H9 (cell line): ENCODE measurements at regions not wholly inside any gene's neighbourhood (a gene's known extent, or its start where the extent isn't known, plus 50 kb on each side); places are given as distances from the start of the nearest gene placed in this dataset.

Source experiments
- DNase-seq: peaks from one replicate; pipeline ENCODE4 v3.0.0-alpha.2; 2017
- H2AFZ ChIP-seq: one replicate; pipeline ENCODE4 v1.6.1; 2013; ENCODE audit warnings: mild to moderate bottlenecking, low read length, control low read depth, moderate library complexity
- H2AK5ac ChIP-seq: 2 replicates; pipeline ENCODE4 v1.6.1; 2013; ENCODE audit warnings: low read length, control low read depth, mixed read lengths; ENCODE audit not compliant: insufficient read length
- H2BK120ac ChIP-seq: one replicate; pipeline ENCODE4 v1.6.1; 2013; ENCODE audit warnings: low read depth, mild to moderate bottlenecking, low read length, control low read depth, inconsistent platforms; ENCODE audit not compliant: poor library complexity, severe bottlenecking
- H2BK12ac ChIP-seq: 2 replicates; pipeline ENCODE4 v1.6.1; 2013; ENCODE audit warnings: low read length, control low read depth, mixed read lengths, low read depth; ENCODE audit not compliant: insufficient read length
- H2BK15ac ChIP-seq: 2 replicates; pipeline ENCODE4 v1.6.1; 2013; ENCODE audit warnings: low read depth, low read length, control low read depth
- H2BK20ac ChIP-seq: one replicate; pipeline ENCODE4 v1.6.1; 2013; ENCODE audit warnings: low read depth, mild to moderate bottlenecking, low read length, control low read depth, inconsistent platforms; ENCODE audit not compliant: poor library complexity, severe bottlenecking
- H2BK5ac ChIP-seq: 2 replicates; pipeline ENCODE4 v1.6.1; 2013; ENCODE audit warnings: low read length, control low read depth, mixed read lengths; ENCODE audit not compliant: insufficient read length
- H3K14ac ChIP-seq: 2 replicates; pipeline ENCODE4 v1.6.1; 2013; ENCODE audit warnings: low read length, control low read depth; ENCODE audit not compliant: insufficient read depth
- H3K18ac ChIP-seq: 2 replicates; pipeline ENCODE4 v1.6.1; 2013; ENCODE audit warnings: low read depth, mild to moderate bottlenecking, mixed read lengths, low read length, control low read depth; ENCODE audit not compliant: insufficient read length
- H3K23ac ChIP-seq: 2 replicates; pipeline ENCODE4 v1.6.1; 2013; ENCODE audit warnings: low read length, control low read depth, mixed read lengths, low read depth; ENCODE audit not compliant: insufficient read length
- H3K23me2 ChIP-seq: 2 replicates; pipeline ENCODE4 v1.6.1; 2013; ENCODE audit warnings: low read depth, mild to moderate bottlenecking, mixed read lengths, low read length, control low read depth; ENCODE audit not compliant: insufficient read length, poor library complexity, severe bottlenecking
- H3K27ac ChIP-seq: 2 replicates; pipeline ENCODE4 v1.5.1; 2013; ENCODE audit warnings: low read length, control low read depth, mixed read lengths, low read depth; ENCODE audit not compliant: insufficient read length
- H3K27me3 ChIP-seq: 2 replicates; pipeline ENCODE4 v1.6.1; 2013; ENCODE audit warnings: low read length, control low read depth, inconsistent platforms; ENCODE audit not compliant: insufficient read depth
- H3K4ac ChIP-seq: 2 replicates; pipeline ENCODE4 v1.6.1; 2013; ENCODE audit warnings: low read depth, mild to moderate bottlenecking, control low read depth, inconsistent platforms, low read length, moderate library complexity
- H3K4me1 ChIP-seq: 2 replicates; pipeline ENCODE4 v1.6.1; 2013; ENCODE audit warnings: low read length, control low read depth, inconsistent platforms; ENCODE audit not compliant: insufficient read depth
- H3K4me2 ChIP-seq: 2 replicates; pipeline ENCODE4 v1.6.1; 2013; ENCODE audit warnings: low read length, control low read depth, mixed read lengths; ENCODE audit not compliant: insufficient read length, insufficient read depth
- H3K56ac ChIP-seq: 2 replicates; pipeline ENCODE4 v1.6.1; 2013; ENCODE audit warnings: low read depth, mild to moderate bottlenecking, mixed read lengths, low read length, control low read depth; ENCODE audit not compliant: insufficient read length
- H3K79me1 ChIP-seq: 2 replicates; pipeline ENCODE4 v1.6.1; 2013; ENCODE audit warnings: low read depth, mild to moderate bottlenecking, moderate library complexity, low read length, control low read depth, inconsistent platforms; ENCODE audit not compliant: insufficient read depth, poor library complexity, severe bottlenecking
- H3K79me2 ChIP-seq: 2 replicates; pipeline ENCODE4 v1.6.1; 2013; ENCODE audit warnings: low read length, control low read depth, inconsistent platforms; ENCODE audit not compliant: insufficient read depth
- H3K9ac ChIP-seq: 2 replicates; pipeline ENCODE4 v1.6.1; 2013; ENCODE audit warnings: low read length, control low read depth, mixed read lengths; ENCODE audit not compliant: insufficient read length; ENCODE audit errors: extremely low read depth
- H3K9me3 ChIP-seq: one replicate; pipeline ENCODE4 v1.6.1; 2013; ENCODE audit warnings: low read depth, low read length, inconsistent platforms; ENCODE audit not compliant: control insufficient read depth
- H3T11ph ChIP-seq: one replicate; pipeline ENCODE4 v1.6.1; 2013; ENCODE audit warnings: mild to moderate bottlenecking, low read length, control low read depth, inconsistent platforms
- H4K20me1 ChIP-seq: one replicate; pipeline ENCODE4 v1.6.1; 2013; ENCODE audit not compliant: control insufficient read depth, insufficient read length, insufficient read depth
- H4K5ac ChIP-seq: 2 replicates; pipeline ENCODE4 v1.6.1; 2013; ENCODE audit warnings: low read depth, mild to moderate bottlenecking, mixed read lengths, low read length, control low read depth; ENCODE audit not compliant: insufficient read length
- H4K8ac ChIP-seq: replicated peaks from 2 replicates; pipeline ENCODE4 v1.6.1; 2013; ENCODE audit warnings: low read length, control low read depth, mixed read lengths, low read depth; ENCODE audit not compliant: insufficient read length
- H4K91ac ChIP-seq: 2 replicates; pipeline ENCODE4 v1.6.1; 2013; ENCODE audit warnings: low read depth, mild to moderate bottlenecking, moderate library complexity, mixed read lengths, low read length, control low read depth; ENCODE audit not compliant: insufficient read length
- H3K27ac Mint-ChIP-seq, 3 experiments: 2 replicates in 2 of 3; 3 replicates in 1 of 3; pipeline ENCODE4 v1.8.0; 2020 to 2021; ENCODE audit warnings: mixed read lengths in 3 of 3, mild to moderate bottlenecking in 1 of 3, moderate library complexity in 1 of 3
- H3K27me3 Mint-ChIP-seq: 2 replicates; pipeline ENCODE4 v1.8.0; 2021; ENCODE audit warnings: low read depth, mild to moderate bottlenecking, moderate library complexity, mixed read lengths
- H3K36me3 Mint-ChIP-seq, 3 experiments: 2 replicates in 2 of 3; 3 replicates in 1 of 3; pipeline ENCODE4 v1.8.0; 2020 to 2021; ENCODE audit warnings: low read depth in 3 of 3, mixed read lengths in 3 of 3; ENCODE audit not compliant: insufficient read depth in 1 of 3
- H3K4me1 Mint-ChIP-seq, 2 experiments: 2 replicates each; pipeline ENCODE4 v1.8.0; 2020; ENCODE audit warnings: mixed read lengths in 2 of 2
- H3K4me3 Mint-ChIP-seq, 2 experiments: 2 replicates in 1 of 2; 3 replicates in 1 of 2; pipeline ENCODE4 v1.8.0; 2020 to 2021; ENCODE audit warnings: mild to moderate bottlenecking in 2 of 2, mixed read lengths in 2 of 2, moderate library complexity in 1 of 2
- H3K9me3 Mint-ChIP-seq, 2 experiments: 2 replicates in 1 of 2; 3 replicates in 1 of 2; pipeline ENCODE4 v1.8.0; 2020; ENCODE audit warnings: mild to moderate bottlenecking in 2 of 2, mixed read lengths in 2 of 2, moderate library complexity in 1 of 2
- WGBS: extraction: QIAGEN DNeasy Blood & Tissue Kit; methylation state at CpG from one replicate; pipeline ENCODE4 v1.1.7; 2013; ENCODE audit warnings: missing lambda C conversion rate, low lambda C conversion rate, mixed read lengths; ENCODE audit not compliant: insufficient read length; ENCODE audit errors: extremely low coverage; 5-methylcytosine and 5-hydroxymethylcytosine counted together
- TF ChIP-seq, protein P1 (sequence below): fragments of 200-600 bp; sonication (generic); conservative IDR thresholded peaks from 3 replicates; pipeline ENCODE4 v1.8.0; 2021; ENCODE audit warnings: antibody characterized with exemption, mild to moderate bottlenecking

DNA sequence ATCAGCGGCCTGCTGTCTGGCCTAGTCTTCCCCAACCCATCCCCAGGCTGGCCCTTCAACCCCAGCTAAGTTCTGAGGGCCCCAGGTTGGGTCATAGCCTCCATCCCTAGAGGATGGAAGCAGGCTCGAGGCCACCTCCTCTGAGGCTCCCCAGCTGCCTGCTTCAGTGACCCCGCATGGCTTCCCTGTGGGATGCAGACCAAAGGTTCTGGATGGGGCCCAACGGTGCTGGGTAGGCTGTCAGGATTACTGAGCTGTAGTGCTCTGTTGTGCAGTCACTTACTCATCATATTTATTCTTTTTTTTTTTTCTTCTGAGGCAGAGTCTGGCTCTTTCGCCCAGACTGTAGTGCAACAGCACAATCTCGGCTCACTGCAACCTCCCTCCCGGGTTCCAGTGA, 92.0 kb downstream of the IRF2BPL start:
- Histone ChIP-seq H4K8ac (no peak overlapping the region), H4K91ac (no peak overlapping the region), H3K9ac (no peak overlapping the region), H4K5ac (no peak overlapping the region), H3K79me1 (no peaks in the 10 kb centered on the region), H2BK120ac (no peak overlapping the region), H2BK20ac (no peak overlapping the region), H2BK5ac (no peak overlapping the region), H3K4me2 (no peak overlapping the region), H3K14ac (no peak overlapping the region), H3K27me3 (no peaks in the 10 kb centered on the region), H3K4ac (no peak overlapping the region), H2AK5ac (no peak overlapping the region), H2BK12ac (no peak overlapping the region), H4K20me1 (no peaks in the 10 kb centered on the region), H3K27ac (no peak overlapping the region), H3K9me3 (no peaks in the 10 kb centered on the region), H3K23ac (no peak overlapping the region), H3K79me2 (no peaks in the 10 kb centered on the region), H3K18ac (no peak overlapping the region), H3K4me1 (no peaks in the 10 kb centered on the region; the same call in 1 of the 2 replicates), H3T11ph (no peak overlapping the region), H2AFZ (no peak overlapping the region), H3K56ac (no peak overlapping the region), H3K23me2 (no peaks in the 10 kb centered on the region), H2BK15ac (no peak overlapping the region)
- no peaks in the 10 kb centered on the region for H3K36me3 Mint-ChIP-seq
- no peaks in the 10 kb centered on the region for H3K9me3 Mint-ChIP-seq
- TF ChIP-seq, protein P1, sequence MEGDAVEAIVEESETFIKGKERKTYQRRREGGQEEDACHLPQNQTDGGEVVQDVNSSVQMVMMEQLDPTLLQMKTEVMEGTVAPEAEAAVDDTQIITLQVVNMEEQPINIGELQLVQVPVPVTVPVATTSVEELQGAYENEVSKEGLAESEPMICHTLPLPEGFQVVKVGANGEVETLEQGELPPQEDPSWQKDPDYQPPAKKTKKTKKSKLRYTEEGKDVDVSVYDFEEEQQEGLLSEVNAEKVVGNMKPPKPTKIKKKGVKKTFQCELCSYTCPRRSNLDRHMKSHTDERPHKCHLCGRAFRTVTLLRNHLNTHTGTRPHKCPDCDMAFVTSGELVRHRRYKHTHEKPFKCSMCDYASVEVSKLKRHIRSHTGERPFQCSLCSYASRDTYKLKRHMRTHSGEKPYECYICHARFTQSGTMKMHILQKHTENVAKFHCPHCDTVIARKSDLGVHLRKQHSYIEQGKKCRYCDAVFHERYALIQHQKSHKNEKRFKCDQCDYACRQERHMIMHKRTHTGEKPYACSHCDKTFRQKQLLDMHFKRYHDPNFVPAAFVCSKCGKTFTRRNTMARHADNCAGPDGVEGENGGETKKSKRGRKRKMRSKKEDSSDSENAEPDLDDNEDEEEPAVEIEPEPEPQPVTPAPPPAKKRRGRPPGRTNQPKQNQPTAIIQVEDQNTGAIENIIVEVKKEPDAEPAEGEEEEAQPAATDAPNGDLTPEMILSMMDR, result no peak
- no peak overlapping the region; a peak in 1 of 7 replicates for H3K27ac Mint-ChIP-seq
- H3K27me3 Mint-ChIP-seq, result no peaks in the 10 kb centered on the region; the same call in 1 of the 2 replicates
- peaks cover 42 to 55% of the 10 kb centered on the region in 2 experiments for H3K4me1 Mint-ChIP-seq
- WGBS, result no CpG with 5 or more reads among the region's 7 CpGs
- no peak overlapping the region for H3K4me3 Mint-ChIP-seq
- no peak for DNase-seq
